GM12865 (cell line): ENCODE measurements at regions not wholly inside any gene's neighbourhood (a gene's known extent, or its start where the extent isn't known, plus 50 kb on each side); places are given as distances from the start of the nearest gene placed in this dataset.
A peak's percentile ranks its signal among the peaks of the same experiment; 100 is the strongest.
"Not testable (repeated sequence)": the region's sequence is repeated elsewhere in the genome, so short reads cannot be mapped to it uniquely, and the experiment has no call there.

Experiments used
- DNase-seq: peaks from one replicate; pipeline ENCODE4 v3.0.0; 2010; ENCODE audit warnings: low read depth
- H3K4me3 ChIP-seq: 2 replicates; pipeline ENCODE4 v1.5.1; 2011; ENCODE audit warnings: mild to moderate bottlenecking, low read depth, low read length, control low read depth

- not testable (repeated sequence) for H3K4me3 ChIP-seq, DNase-seq
Measured at GRCh38 chr12:8282181-8282580, 54.8 kb upstream of the FAM90A1 start.

GRCh38 chr12:8285681-8286080 lies 58.3 kb upstream of the FAM90A1 start:
- DNase-seq, H3K4me3 ChIP-seq: not testable (repeated sequence)

GRCh38 chr12:8291764-8292163 lies 64.3 kb upstream of the FAM90A1 start:
- H3K4me3 ChIP-seq, DNase-seq: not testable (repeated sequence)

DNA sequence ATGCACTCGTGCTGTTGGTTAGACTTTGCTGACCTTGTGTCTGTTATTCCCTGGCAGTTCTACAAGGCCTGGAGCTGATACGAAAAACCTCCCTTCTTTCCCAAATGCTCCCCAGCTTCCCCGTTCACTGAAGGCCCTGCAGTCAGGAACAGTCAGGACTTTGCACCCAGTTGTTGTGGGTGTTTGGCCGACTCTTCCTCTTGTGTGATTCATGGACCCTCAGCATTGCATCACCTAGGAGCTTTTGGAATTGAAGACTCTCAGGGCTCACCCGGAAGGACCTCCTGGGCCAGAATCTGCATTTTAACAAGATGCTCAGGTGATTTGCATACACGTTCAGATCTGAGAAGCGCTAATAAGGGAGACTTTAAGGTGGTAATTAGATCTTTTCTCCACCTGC lies 67.2 kb upstream of the FAM90A1 start:
- not testable (repeated sequence) for DNase-seq

DNA sequence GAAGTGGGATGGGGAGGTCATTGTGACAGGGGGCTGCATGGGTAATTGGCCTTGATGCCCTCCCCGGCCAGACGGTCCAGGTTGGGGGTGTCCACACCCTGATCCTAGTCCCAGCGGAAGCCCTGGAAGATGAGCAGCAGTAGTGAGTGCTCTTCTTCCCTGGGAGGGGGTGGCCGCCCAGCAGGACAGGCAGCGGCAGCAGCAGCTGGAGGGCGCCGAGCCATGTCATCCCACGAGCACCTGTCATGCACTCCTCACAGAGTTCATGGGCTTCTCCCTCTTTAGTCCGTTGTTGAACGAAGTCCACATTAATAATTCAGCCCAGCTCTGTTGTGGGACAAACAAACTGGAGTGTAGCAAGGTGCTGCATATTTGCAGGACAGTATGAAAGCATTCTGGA lies 81.2 kb upstream of the FAM90A1 start:
- not testable (repeated sequence) for H3K4me3 ChIP-seq, DNase-seq

More for the DNA sequence above, 67.2 kb upstream of the FAM90A1 start:
- H3K4me3 ChIP-seq, result not testable (repeated sequence)

GRCh38 chr12:8315997-8316396 lies 88.6 kb upstream of the FAM90A1 start:
- peak; percentile 63 for DNase-seq

DNA sequence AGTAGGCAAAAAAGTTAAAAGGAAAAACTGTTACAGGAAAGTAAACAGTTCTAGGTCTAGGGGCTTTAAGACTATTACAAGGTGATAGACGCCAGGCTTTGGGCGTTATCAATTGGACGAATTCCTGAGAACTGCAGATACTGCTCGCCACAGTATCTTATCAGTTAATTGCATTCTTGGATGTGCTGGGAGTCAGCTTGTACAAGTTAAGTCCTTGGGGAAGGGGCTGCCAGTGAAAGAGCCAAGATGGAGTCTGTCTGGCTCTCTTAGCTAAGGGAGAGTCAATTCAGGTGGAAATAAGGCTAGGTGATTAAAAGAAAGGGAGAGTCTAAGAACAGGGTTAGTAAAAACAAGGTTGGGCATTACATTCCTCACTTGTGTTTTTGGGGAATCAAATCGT lies 90.3 kb upstream of the FAM90A1 start:
- DNase-seq, H3K4me3 ChIP-seq: not testable (repeated sequence)

More at GRCh38 chr12:8315997-8316396, 88.6 kb upstream of the FAM90A1 start:
- H3K4me3 ChIP-seq, result not testable (repeated sequence)

DNA sequence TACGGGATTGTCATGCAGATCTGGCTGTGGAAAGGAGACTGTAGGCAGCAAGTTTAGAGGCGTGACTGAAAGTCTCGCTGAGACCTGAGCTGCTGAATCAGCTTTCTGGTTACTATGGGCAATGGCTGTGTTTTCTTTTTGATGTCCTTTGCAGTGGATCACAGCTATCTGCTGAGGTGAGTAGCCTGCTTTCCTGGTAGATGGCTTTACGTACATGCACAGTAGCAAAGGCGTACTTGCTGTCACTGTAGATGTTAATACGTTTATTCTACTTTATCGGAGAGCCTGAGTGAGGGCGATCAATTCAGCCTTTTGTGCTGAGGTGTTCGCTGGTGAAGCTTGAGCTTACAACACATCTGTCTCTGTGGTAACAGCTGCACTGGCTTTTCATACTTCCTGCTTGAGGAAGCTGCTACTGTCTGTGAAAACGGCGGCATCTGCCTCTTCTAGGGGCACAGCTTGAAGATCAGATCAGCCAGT lies 92.9 kb upstream of the FAM90A1 start:
- H3K4me3 ChIP-seq, result not testable (repeated sequence)

DNA sequence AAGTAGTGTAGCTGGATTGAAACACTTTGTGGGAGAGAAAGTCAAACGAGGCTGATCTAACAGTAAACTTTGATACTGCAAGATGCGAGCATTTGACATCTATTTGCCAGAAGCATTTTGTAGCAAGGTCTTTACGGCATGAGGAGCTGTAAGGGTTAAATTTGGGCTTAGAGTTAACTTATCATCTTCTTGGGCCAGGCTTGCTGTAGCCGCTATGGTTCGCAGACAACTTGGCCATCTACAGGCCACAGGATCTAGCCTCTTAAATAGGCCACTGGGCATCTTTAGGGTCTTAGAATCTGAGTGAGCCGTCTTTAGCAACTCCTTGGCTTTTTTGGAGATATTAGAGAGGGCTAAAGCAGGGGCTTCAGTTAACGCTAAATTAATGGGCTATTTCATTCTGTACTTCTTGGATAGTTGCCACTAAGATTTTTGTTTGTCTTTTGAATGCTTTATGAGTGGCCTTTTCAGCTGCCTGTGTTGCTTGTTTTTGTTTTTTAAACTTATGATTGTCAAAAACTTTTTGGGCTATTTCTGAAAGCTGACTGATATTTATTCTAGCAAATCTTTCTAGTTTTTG lies 93.5 kb upstream of the FAM90A1 start:
- H3K4me3 ChIP-seq, DNase-seq: not testable (repeated sequence)

More for the DNA sequence above, 92.9 kb upstream of the FAM90A1 start:
- peak; percentile 66 for DNase-seq

DNA sequence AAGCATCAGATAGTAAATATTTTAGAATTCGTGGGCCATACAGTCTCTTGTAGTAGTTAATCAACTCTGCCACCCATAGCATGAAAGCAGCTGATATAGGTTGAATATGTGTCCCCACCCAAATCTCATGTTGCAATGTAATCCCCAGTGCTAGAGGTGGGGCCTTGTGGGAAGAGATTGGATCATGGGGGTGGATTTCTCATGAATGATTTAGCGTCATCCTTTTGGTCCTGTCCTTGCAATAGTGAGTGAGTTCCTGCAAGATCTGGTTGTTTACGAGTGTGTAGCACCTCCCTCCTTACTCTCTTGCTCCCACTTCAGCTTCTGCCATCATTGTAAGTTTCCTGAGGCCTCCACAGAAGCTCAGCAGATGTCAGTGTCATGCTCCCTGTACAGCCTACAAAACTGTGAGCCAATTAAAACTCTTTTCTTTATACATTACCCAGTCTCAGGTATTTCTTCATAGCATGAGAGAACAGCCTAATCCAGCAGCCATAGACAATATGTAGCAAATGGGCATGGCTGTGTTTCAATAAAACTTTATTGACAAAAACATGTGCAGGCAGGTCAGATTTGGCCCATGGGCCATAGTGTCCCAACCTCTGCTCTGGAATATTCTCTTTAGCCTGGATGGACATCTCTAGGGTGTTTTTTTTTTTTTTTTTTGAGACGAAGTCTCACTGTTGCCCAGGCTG lies 97.9 kb upstream of the FAM90A1 start:
- H3K4me3 ChIP-seq, DNase-seq: not testable (repeated sequence)

DNA sequence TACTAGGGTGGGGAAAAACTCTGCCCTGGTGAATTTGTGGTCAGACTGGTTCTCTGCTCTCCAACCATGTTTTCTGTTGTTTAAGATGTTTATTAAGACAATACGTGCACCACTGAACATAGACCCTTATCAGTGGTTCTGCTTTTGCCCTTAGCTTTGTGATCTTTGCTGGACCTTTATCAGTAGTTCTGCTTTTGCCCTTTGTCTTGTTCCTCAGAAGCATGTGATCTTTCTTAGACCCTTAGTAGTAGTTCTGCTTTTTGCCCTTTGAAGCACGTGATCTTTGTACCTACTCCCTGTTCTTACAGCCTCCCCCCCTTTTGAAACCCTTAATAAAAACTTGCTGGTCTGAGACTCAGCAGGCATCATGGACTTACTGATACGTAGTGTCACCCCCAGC lies 101.4 kb upstream of the FAM90A1 start:
- not testable (repeated sequence) for DNase-seq, H3K4me3 ChIP-seq

- H3K4me3 ChIP-seq, DNase-seq: not testable (repeated sequence)
Measured at GRCh38 chr12:8332373-8332772, 105.0 kb upstream of the FAM90A1 start.

DNA sequence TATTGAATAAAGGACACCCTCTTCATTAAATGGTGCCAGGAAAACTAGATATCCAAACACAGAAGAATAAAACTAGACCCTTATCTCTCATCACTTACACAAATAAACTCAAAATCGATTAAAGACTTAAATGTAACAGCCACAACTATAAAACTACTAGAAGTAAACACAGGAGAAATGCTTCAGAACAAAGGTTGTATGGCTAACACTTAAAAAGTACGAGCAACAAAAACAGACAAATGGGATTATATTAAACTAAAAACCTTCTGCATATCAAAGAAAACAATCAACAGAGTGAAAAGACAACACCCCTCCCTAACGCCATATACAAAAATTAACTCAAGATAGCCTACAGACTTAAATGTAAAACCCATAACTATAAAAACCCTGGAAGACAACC lies 104.7 kb upstream of the CLEC6A start:
- not testable (repeated sequence) for H3K4me3 ChIP-seq, DNase-seq

- not testable (repeated sequence) for DNase-seq, H3K4me3 ChIP-seq
Measured at GRCh38 chr12:8354741-8355140, 101.0 kb upstream of the CLEC6A start.

GRCh38 chr12:8355531-8355930 lies 100.2 kb upstream of the CLEC6A start:
- not testable (repeated sequence) for DNase-seq, H3K4me3 ChIP-seq
